B cell (primary cell): ENCODE measurements at regions not wholly inside any gene's neighbourhood (a gene's known extent, or its start where the extent isn't known, plus 50 kb on each side); places are given as distances from the start of the nearest gene placed in this dataset.

Experiments
- ATAC-seq: fragments of 200-7000 bp; cut with Tn5 transposase; one replicate; pipeline ENCODE4 v1.10.0; 2021; ENCODE audit warnings: low read depth, mild to moderate bottlenecking, moderate number of reproducible peaks, moderate library complexity
- CTCF ChIA-PET: fragments of 350-600 bp; sonication (Branson Sonifier 250); formaldehyde crosslinking; loops from one replicate; lab custom pipeline; 2021; ENCODE audit warnings: antibody characterized with exemption, inconsistent platforms; lab: Charles Lee
- POLR2A ChIA-PET: fragments of 350-600 bp; sonication (Branson Sonifier 250); formaldehyde crosslinking; loops from one replicate; lab custom pipeline; 2021; ENCODE audit warnings: antibody characterized with exemption; lab: Charles Lee
- DNase-seq: peaks from one replicate; pipeline ENCODE4 v3.0.0; 2013
- H2AFZ ChIP-seq: 2 replicates; pipeline ENCODE4 v1.6.1; 2012; ENCODE audit warnings: mild to moderate bottlenecking, low read depth, low read length; ENCODE audit not compliant: insufficient read depth, poor library complexity, severe bottlenecking
- H3K27ac ChIP-seq, 2 donors: 1 replicate in 1 of 2; 2 replicates in 1 of 2; pipeline ENCODE4 v1.5.1; 2012 to 2013; ENCODE audit warnings: low read length in 2 of 2, mild to moderate bottlenecking in 2 of 2, moderate library complexity in 1 of 2
- H3K27me3 ChIP-seq, 4 experiments: fragments of 200-600 bp in 1 of 4; sonication (generic) in 1 of 4; replicated peaks in 1 of 4; 1 replicate in 2 of 4; 2 replicates in 2 of 4; pipeline versions ENCODE4 v1.6.1 to v1.7.0; 2013 to 2016; ENCODE audit warnings: low read length in 3 of 4, mild to moderate bottlenecking in 2 of 4, mixed read lengths in 1 of 4, moderate library complexity in 1 of 4; ENCODE audit not compliant: insufficient read depth in 4 of 4, control insufficient read depth in 3 of 4; ENCODE audit errors: control extremely low read depth in 1 of 4
- H3K36me3 ChIP-seq, 2 experiments: replicated peaks in 1 of 2; 1 replicate in 1 of 2; 2 replicates in 1 of 2; pipeline versions ENCODE4 v1.6.1 to v1.7.1; 2013; ENCODE audit warnings: low read length in 1 of 2; ENCODE audit not compliant: insufficient read depth in 2 of 2, control insufficient read depth in 1 of 2; ENCODE audit errors: control extremely low read depth in 1 of 2, extremely low read depth in 1 of 2
- H3K4me1 ChIP-seq, 2 donors: fragments of 200-600 bp in 1 of 2; sonication (generic) in 1 of 2; 1 replicate in 1 of 2; 2 replicates in 1 of 2; pipeline versions ENCODE4 v1.5.1 to v1.6.1; 2013 to 2017; ENCODE audit warnings: low read length in 2 of 2; ENCODE audit not compliant: control insufficient read depth in 2 of 2, insufficient read depth in 2 of 2
- H3K4me2 ChIP-seq: replicated peaks from 2 replicates; pipeline ENCODE3; 2012; ENCODE audit warnings: mild to moderate bottlenecking, low read depth, low read length; ENCODE audit not compliant: poor library complexity, severe bottlenecking
- H3K4me3 ChIP-seq, 5 experiments: fragments of 200-600 bp in 1 of 5; sonication (generic) in 1 of 5; 1 replicate in 3 of 5; 2 replicates in 2 of 5; pipeline versions ENCODE4 v1.5.1 to v1.7.0; 2011 to 2016; ENCODE audit warnings: low read length in 4 of 5, mild to moderate bottlenecking in 4 of 5, low read depth in 2 of 5, control low read depth in 1 of 5, moderate library complexity in 1 of 5; ENCODE audit not compliant: insufficient read depth in 1 of 5; ENCODE audit errors: control extremely low read depth in 1 of 5, extremely low read depth in 1 of 5
- H3K79me2 ChIP-seq: fragments of 200-600 bp; sonication (generic); one replicate; pipeline ENCODE4 v1.6.0; 2016; ENCODE audit warnings: low read length; ENCODE audit not compliant: control insufficient read depth, insufficient read depth
- H3K9ac ChIP-seq: fragments of 200-600 bp; sonication (generic); 2 replicates; pipeline ENCODE4 v1.6.1; 2017; ENCODE audit warnings: mild to moderate bottlenecking, low read length, moderate library complexity
- H3K9me3 ChIP-seq, 3 donors: one replicate each; pipeline versions ENCODE4 v1.6.1 to v1.7.1; 2013; ENCODE audit warnings: low read length in 2 of 3; ENCODE audit not compliant: control insufficient read depth in 2 of 3, insufficient read depth in 1 of 3; ENCODE audit errors: control extremely low read depth in 1 of 3
- H4K20me1 ChIP-seq: 2 replicates; pipeline ENCODE4 v1.6.0; 2012; ENCODE audit warnings: mild to moderate bottlenecking, low read length; ENCODE audit not compliant: insufficient read depth, control insufficient read depth, poor library complexity, severe bottlenecking
- H3K27ac Mint-ChIP-seq: one replicate; pipeline ENCODE4 v1.8.0; 2021; ENCODE audit warnings: mixed read lengths
- H3K27me3 Mint-ChIP-seq: one replicate; pipeline ENCODE4 v1.8.0; 2021; ENCODE audit warnings: mixed read lengths
- H3K4me1 Mint-ChIP-seq: one replicate; pipeline ENCODE4 v1.8.0; 2021; ENCODE audit warnings: mixed read lengths
- H3K4me3 Mint-ChIP-seq: one replicate; pipeline ENCODE4 v1.8.0; 2021; ENCODE audit warnings: mixed read lengths
- H3K9me3 Mint-ChIP-seq: one replicate; pipeline ENCODE4 v1.8.0; 2022; ENCODE audit warnings: mixed read lengths; ENCODE audit not compliant: insufficient read depth
- CTCF ChIP-seq: fragments of 200-600 bp; IDR thresholded peaks from one replicate; pipeline ENCODE4 v1.8.0; 2022; ENCODE audit warnings: antibody characterized with exemption, mild to moderate bottlenecking
- EZH2 ChIP-seq: IDR thresholded peaks from 2 replicates; pipeline ENCODE4 v1.6.1; 2012; ENCODE audit warnings: borderline replicate concordance, low read depth, mild to moderate bottlenecking, moderate library complexity, low read length; ENCODE audit not compliant: insufficient read depth, poor library complexity, severe bottlenecking
- WGBS: methylation state at CpG from one replicate; pipeline ENCODE4 v1.1.5; 2013; ENCODE audit warnings: missing lambda C conversion rate; ENCODE audit not compliant: insufficient coverage; 5-methylcytosine and 5-hydroxymethylcytosine counted together
- intact Hi-C: fragments of 100-400 bp; cut with micrococcal nuclease; formaldehyde crosslinking; loops from one replicate; pipeline ENCODE4 v1.10.0; 2022

GRCh38 chr20:40491009-40491590 is 197.9 kb downstream of the MAFB start:
- TF ChIP-seq EZH2 (no peak), CTCF (no peak)
- no peaks in the 10 kb centered on the region for H3K36me3 ChIP-seq
- Mint-ChIP-seq H3K27ac (no peak overlapping the region), H3K27me3 (no peaks in the 10 kb centered on the region), H3K9me3 (no peaks in the 10 kb centered on the region), H3K4me1 (no peaks in the 10 kb centered on the region), H3K4me3 (no peak overlapping the region)
- ATAC-seq, result no peak
- no peaks in the 10 kb centered on the region for H4K20me1 ChIP-seq
- H3K27me3 ChIP-seq, result no peaks in the 10 kb centered on the region
- CTCF ChIA-PET, result no interaction called here
- H3K79me2 ChIP-seq, result no peaks in the 10 kb centered on the region
- no peak for DNase-seq
- no peak overlapping the region for H3K27ac ChIP-seq
- H2AFZ ChIP-seq, result no peak overlapping the region
- 23% methylated on average over 2 of the region's 5 CpGs for WGBS
- no peak overlapping the region for H3K4me2 ChIP-seq
- intact Hi-C loops, result no loop called here
- POLR2A ChIA-PET, result no interaction called here
- no peaks in the 10 kb centered on the region for H3K4me1 ChIP-seq
- no peaks in the 10 kb centered on the region for H3K9me3 ChIP-seq
- no peak overlapping the region for H3K4me3 ChIP-seq
- H3K9ac ChIP-seq, result no peak overlapping the region

- no peak for ATAC-seq
- intact Hi-C loops, result no loop called here
- no peak overlapping the region for H3K4me3 ChIP-seq
- no peaks in the 10 kb centered on the region for H4K20me1 ChIP-seq
- Mint-ChIP-seq H3K4me3 (no peak overlapping the region), H3K27me3 (no peaks in the 10 kb centered on the region), H3K9me3 (no peaks in the 10 kb centered on the region), H3K27ac (no peak overlapping the region), H3K4me1 (no peaks in the 10 kb centered on the region)
- no peak for TF ChIP-seq EZH2
- TF ChIP-seq CTCF, result no peak
- H3K27ac ChIP-seq, result no peak overlapping the region
- H3K9me3 ChIP-seq, result no peaks in the 10 kb centered on the region
- no peaks in the 10 kb centered on the region for H3K4me1 ChIP-seq
- ChIA-PET POLR2A (no interaction called here), CTCF (no interaction called here)
- no peaks in the 10 kb centered on the region for H3K36me3 ChIP-seq
- no peak overlapping the region for H3K4me2 ChIP-seq
- H3K9ac ChIP-seq, result no peak overlapping the region
- no peak for DNase-seq
- H2AFZ ChIP-seq, result no peak overlapping the region
- no peaks in the 10 kb centered on the region for H3K79me2 ChIP-seq
- WGBS, result 100% methylated on average over 1 of the region's 2 CpGs
- H3K27me3 ChIP-seq, result no peaks in the 10 kb centered on the region
Observed at GRCh38 chr20:40489886-40490285, 199.2 kb downstream of the MAFB start.
